ENCODE measurements at regions not wholly inside any gene's neighbourhood (a gene's known extent, or its start where the extent isn't known, plus 50 kb on each side); places are given as distances from the start of the nearest gene placed in this dataset.

DNA sequence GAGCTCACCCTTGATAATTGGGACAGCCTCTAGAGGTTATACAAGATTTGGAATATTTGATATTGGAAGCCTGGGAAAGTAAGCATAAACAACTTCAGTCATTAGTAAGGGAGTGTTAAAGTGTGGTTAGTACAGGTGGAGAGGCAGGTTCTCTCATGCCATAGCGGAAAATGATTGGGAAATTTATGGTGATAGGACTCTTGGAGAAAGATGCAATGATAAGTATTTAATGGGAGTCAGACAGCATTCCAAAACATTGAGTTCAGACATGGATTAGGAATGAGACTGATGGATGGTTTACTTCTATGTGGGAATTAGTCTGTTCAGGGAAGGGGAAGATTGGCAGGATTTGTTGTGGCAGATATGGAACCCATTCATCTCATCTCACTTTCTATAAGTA lies 152.7 kb downstream of the MCHR2 start:
- no peak for TF ChIP-seq GTF2F1 (IDR thresholded peaks at IDR 0.05; ENCODE audit: low read depth, low read length)
- no peak for TF ChIP-seq RAD21 (CRISPR knock-in tag; conservative IDR thresholded peaks at IDR 0.05 in 1 of 2, IDR thresholded peaks at IDR 0.05 in 1 of 2)
- no peak for TF ChIP-seq LARP7 (IDR thresholded peaks at IDR 0.05)
- TF ChIP-seq NCOA2 (IDR thresholded peaks at IDR 0.05; ENCODE audit: partially characterized antibody in 2 of 2) = no peak
- TF ChIP-seq, protein P1, sequence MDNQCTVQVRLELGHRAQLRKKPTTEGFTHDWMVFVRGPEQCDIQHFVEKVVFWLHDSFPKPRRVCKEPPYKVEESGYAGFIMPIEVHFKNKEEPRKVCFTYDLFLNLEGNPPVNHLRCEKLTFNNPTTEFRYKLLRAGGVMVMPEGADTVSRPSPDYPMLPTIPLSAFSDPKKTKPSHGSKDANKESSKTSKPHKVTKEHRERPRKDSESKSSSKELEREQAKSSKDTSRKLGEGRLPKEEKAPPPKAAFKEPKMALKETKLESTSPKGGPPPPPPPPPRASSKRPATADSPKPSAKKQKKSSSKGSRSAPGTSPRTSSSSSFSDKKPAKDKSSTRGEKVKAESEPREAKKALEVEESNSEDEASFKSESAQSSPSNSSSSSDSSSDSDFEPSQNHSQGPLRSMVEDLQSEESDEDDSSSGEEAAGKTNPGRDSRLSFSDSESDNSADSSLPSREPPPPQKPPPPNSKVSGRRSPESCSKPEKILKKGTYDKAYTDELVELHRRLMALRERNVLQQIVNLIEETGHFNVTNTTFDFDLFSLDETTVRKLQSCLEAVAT (IDR thresholded peaks at IDR 0.05) = no peak
- TF ChIP-seq NR1H2 (CRISPR knock-in tag; IDR thresholded peaks at IDR 0.05) = no peak
- no peak for TF ChIP-seq PHF20 (IDR thresholded peaks at IDR 0.05; ENCODE audit: partially characterized antibody)
- TF ChIP-seq, protein P2, sequence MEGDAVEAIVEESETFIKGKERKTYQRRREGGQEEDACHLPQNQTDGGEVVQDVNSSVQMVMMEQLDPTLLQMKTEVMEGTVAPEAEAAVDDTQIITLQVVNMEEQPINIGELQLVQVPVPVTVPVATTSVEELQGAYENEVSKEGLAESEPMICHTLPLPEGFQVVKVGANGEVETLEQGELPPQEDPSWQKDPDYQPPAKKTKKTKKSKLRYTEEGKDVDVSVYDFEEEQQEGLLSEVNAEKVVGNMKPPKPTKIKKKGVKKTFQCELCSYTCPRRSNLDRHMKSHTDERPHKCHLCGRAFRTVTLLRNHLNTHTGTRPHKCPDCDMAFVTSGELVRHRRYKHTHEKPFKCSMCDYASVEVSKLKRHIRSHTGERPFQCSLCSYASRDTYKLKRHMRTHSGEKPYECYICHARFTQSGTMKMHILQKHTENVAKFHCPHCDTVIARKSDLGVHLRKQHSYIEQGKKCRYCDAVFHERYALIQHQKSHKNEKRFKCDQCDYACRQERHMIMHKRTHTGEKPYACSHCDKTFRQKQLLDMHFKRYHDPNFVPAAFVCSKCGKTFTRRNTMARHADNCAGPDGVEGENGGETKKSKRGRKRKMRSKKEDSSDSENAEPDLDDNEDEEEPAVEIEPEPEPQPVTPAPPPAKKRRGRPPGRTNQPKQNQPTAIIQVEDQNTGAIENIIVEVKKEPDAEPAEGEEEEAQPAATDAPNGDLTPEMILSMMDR (IDR thresholded peaks at IDR 0.05 in 2 of 3, conservative IDR thresholded peaks at IDR 0.05 in 1 of 3; ENCODE audit: insufficient read depth in 2 of 3, low read depth in 1 of 3, low read length in 3 of 3) = no peak
- TF ChIP-seq, protein P3, sequence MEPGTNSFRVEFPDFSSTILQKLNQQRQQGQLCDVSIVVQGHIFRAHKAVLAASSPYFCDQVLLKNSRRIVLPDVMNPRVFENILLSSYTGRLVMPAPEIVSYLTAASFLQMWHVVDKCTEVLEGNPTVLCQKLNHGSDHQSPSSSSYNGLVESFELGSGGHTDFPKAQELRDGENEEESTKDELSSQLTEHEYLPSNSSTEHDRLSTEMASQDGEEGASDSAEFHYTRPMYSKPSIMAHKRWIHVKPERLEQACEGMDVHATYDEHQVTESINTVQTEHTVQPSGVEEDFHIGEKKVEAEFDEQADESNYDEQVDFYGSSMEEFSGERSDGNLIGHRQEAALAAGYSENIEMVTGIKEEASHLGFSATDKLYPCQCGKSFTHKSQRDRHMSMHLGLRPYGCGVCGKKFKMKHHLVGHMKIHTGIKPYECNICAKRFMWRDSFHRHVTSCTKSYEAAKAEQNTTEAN (CRISPR knock-in tag; IDR thresholded peaks at IDR 0.05) = no peak
- TF ChIP-seq HLTF (IDR thresholded peaks at IDR 0.05) = no peak

Data from K562 (cell line).